Lung (tissue), 11 donors: ENCODE measurements at regions not wholly inside any gene's neighbourhood (a gene's known extent, or its start where the extent isn't known, plus 50 kb on each side); places are given as distances from the start of the nearest gene placed in this dataset.

Experiments
- ATAC-seq: fragments of 200-7000 bp; cut with Tn5 transposase; one replicate; pipeline ENCODE4 v1.9.1; 2020; ENCODE audit warnings: moderate number of reproducible peaks; ENCODE audit not compliant: insufficient read depth, low FRiP score
- DNase-seq, 3 donors: peaks; one replicate each; pipeline ENCODE4 v3.0.0-alpha.2; 2013 to 2017
- H3K27ac ChIP-seq, 2 donors: one replicate each; pipeline ENCODE4 v1.5.1; 2013; ENCODE audit warnings: mild to moderate bottlenecking in 2 of 2, moderate library complexity in 2 of 2, control low read depth in 1 of 2, inconsistent platforms in 1 of 2, low read depth in 1 of 2, low read length in 1 of 2
- H3K27me3 ChIP-seq, 3 donors: one replicate each; pipeline ENCODE4 v1.5.1; 2013; ENCODE audit warnings: low read length in 2 of 3; ENCODE audit not compliant: control insufficient read depth in 3 of 3, insufficient read depth in 3 of 3
- H3K36me3 ChIP-seq, 4 donors: one replicate each; pipeline ENCODE4 v1.5.1; 2013; ENCODE audit warnings: low read length in 4 of 4, mild to moderate bottlenecking in 1 of 4, moderate library complexity in 1 of 4; ENCODE audit not compliant: control insufficient read depth in 4 of 4, insufficient read depth in 4 of 4
- H3K4me1 ChIP-seq, 5 donors: one replicate each; pipeline ENCODE4 v1.5.1; 2013; ENCODE audit warnings: low read length in 5 of 5, mild to moderate bottlenecking in 2 of 5, moderate library complexity in 1 of 5; ENCODE audit not compliant: control insufficient read depth in 5 of 5, insufficient read depth in 5 of 5
- H3K4me3 ChIP-seq: one replicate; pipeline ENCODE4 v1.5.1; 2013; ENCODE audit warnings: mild to moderate bottlenecking, control low read depth, moderate library complexity
- H3K9ac ChIP-seq, 2 donors: one replicate each; pipeline ENCODE4 v1.5.1; 2013; ENCODE audit warnings: low read length in 2 of 2, control low read depth in 1 of 2; ENCODE audit not compliant: insufficient read depth in 1 of 2
- H3K9me3 ChIP-seq, 4 donors: one replicate each; pipeline ENCODE4 v1.5.1; 2013; ENCODE audit warnings: low read length in 3 of 4, mild to moderate bottlenecking in 1 of 4, moderate library complexity in 1 of 4; ENCODE audit not compliant: control insufficient read depth in 4 of 4, insufficient read depth in 3 of 4
- WGBS, 2 donors: extraction: QIAGEN DNeasy Blood & Tissue Kit; methylation state at CpG; one replicate each; pipeline ENCODE4 v1.1.7; 2013; 5-methylcytosine and 5-hydroxymethylcytosine counted together
- TF ChIP-seq, protein P1 (sequence below): IDR thresholded peaks from 2 replicates; pipeline ENCODE4 v1.5.1; 2012; ENCODE audit warnings: mild to moderate bottlenecking; ENCODE audit errors: control extremely low read depth, extremely low read depth
- donor health status: control.
- donor health status: control.
- donor health status: Bipolar disorder and iron deficiency.
- donor health status: healthy.
- donor health status: DM: yes; HTN: yes; CAD: no.

DNA sequence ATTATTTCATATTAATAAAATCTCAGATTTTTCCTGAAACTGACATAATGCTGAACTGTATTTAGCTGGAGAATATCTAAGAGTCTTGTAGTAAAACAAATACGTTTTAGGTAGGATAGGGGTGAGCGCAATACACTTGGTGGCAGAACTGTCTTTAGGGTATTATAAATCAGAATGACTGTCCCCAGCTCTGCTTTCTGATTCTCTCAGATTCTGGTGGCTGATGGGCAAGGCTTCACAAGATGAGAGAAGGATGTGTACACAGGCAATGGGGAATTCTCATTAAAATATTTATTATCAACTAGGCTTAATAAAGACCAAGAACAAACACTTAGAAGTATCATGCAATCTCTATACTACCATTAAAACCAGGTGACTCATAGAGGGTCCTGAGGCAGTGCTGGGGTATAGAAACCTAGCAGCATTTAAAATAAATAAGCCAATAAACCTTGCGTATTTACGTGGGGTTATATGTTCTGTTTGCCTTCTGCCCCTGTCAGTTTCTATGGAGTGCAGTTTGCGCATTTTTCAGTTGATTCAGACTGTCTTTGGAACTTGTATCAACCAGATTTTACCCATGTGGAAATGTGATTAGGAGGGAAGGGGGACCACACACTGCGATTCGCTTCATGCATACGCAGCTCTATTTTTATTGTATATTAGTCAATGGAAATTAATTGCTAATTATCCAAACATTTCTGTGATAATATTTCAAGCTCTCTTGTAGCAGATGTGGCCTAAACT lies 1150.7 kb upstream of the WWC1 start:
- peaks cover 0 to 8% (median 0%) of the 10 kb centered on the region in 5 donors for H3K4me1 ChIP-seq
- H3K36me3 ChIP-seq, result no peaks in the 10 kb centered on the region
- H3K9ac ChIP-seq, result no peak overlapping the region
- no peak overlapping the region for H3K27ac ChIP-seq
- no peaks in the 10 kb centered on the region for H3K9me3 ChIP-seq
- TF ChIP-seq, protein P1, sequence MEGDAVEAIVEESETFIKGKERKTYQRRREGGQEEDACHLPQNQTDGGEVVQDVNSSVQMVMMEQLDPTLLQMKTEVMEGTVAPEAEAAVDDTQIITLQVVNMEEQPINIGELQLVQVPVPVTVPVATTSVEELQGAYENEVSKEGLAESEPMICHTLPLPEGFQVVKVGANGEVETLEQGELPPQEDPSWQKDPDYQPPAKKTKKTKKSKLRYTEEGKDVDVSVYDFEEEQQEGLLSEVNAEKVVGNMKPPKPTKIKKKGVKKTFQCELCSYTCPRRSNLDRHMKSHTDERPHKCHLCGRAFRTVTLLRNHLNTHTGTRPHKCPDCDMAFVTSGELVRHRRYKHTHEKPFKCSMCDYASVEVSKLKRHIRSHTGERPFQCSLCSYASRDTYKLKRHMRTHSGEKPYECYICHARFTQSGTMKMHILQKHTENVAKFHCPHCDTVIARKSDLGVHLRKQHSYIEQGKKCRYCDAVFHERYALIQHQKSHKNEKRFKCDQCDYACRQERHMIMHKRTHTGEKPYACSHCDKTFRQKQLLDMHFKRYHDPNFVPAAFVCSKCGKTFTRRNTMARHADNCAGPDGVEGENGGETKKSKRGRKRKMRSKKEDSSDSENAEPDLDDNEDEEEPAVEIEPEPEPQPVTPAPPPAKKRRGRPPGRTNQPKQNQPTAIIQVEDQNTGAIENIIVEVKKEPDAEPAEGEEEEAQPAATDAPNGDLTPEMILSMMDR, result no peak
- ATAC-seq (no peak), DNase-seq (peak; percentile 25 to 54 (median 48))
- H3K27me3 ChIP-seq, result no peaks in the 10 kb centered on the region
- H3K4me3 ChIP-seq, result no peak overlapping the region
- 90 to 95% methylated on average over 8 of the region's 8 CpGs for WGBS, 2 donors

- WGBS, 2 donors, result 93 to 94% methylated on average over 9 of the region's 9 CpGs
- H3K4me1 ChIP-seq, result peaks cover 0 to 8% (median 0%) of the 10 kb centered on the region in 5 donors
- no peak for DNase-seq
- H3K36me3 ChIP-seq, result no peaks in the 10 kb centered on the region
- no peaks in the 10 kb centered on the region for H3K9me3 ChIP-seq
- no peak for ATAC-seq
- TF ChIP-seq, protein P1, result no peak
- no peaks in the 10 kb centered on the region for H3K27me3 ChIP-seq
- no peak overlapping the region for H3K4me3 ChIP-seq
- no peak overlapping the region for H3K27ac ChIP-seq
- no peak overlapping the region for H3K9ac ChIP-seq
Observed at GRCh38 chr5:167143716-167144115, 1147.7 kb upstream of the WWC1 start.

GRCh38 chr5:167145841-167146240 lies 1145.6 kb upstream of the WWC1 start:
- peaks cover 0 to 8% (median 0%) of the 10 kb centered on the region in 5 donors for H3K4me1 ChIP-seq
- no peaks in the 10 kb centered on the region for H3K9me3 ChIP-seq
- H3K27me3 ChIP-seq, result no peaks in the 10 kb centered on the region
- TF ChIP-seq, protein P1, result no peak
- no peak overlapping the region for H3K4me3 ChIP-seq
- H3K36me3 ChIP-seq, result no peaks in the 10 kb centered on the region
- 84 to 89% methylated on average over 7 of the region's 7 CpGs for WGBS, 2 donors
- DNase-seq, result no peak
- ATAC-seq, result no peak
- H3K27ac ChIP-seq, result no peak overlapping the region
- no peak overlapping the region for H3K9ac ChIP-seq

GRCh38 chr5:167147879-167148278 lies 1143.6 kb upstream of the WWC1 start:
- H3K27me3 ChIP-seq, result no peaks in the 10 kb centered on the region
- H3K9ac ChIP-seq, result no peak overlapping the region
- 78 to 80% methylated on average over 3 of the region's 3 CpGs for WGBS, 2 donors
- DNase-seq, result no peak
- no peaks in the 10 kb centered on the region for H3K4me1 ChIP-seq
- H3K27ac ChIP-seq, result no peak overlapping the region
- TF ChIP-seq, protein P1, result no peak
- ATAC-seq, result no peak
- no peaks in the 10 kb centered on the region for H3K9me3 ChIP-seq
- no peak overlapping the region for H3K4me3 ChIP-seq
- H3K36me3 ChIP-seq, result no peaks in the 10 kb centered on the region
